H1 (cell line): ENCODE measurements at regions not wholly inside any gene's neighbourhood (a gene's known extent, or its start where the extent isn't known, plus 50 kb on each side); places are given as distances from the start of the nearest gene placed in this dataset.
"Not testable (repeated sequence)": the region's sequence is repeated elsewhere in the genome, so short reads cannot be mapped to it uniquely, and the experiment has no call there.

Experiments used
- CTCF ChIA-PET: fragments of 300-600 bp; sonication (Branson Sonifier 250); formaldehyde crosslinking; loops from one replicate; lab custom pipeline; 2021; ENCODE audit not compliant: partially characterized antibody; lab: Charles Lee
- POLR2A ChIA-PET: fragments of 300-600 bp; sonication (Branson Sonifier 250); formaldehyde crosslinking; loops from one replicate; lab custom pipeline; 2021; ENCODE audit warnings: inconsistent platforms; ENCODE audit not compliant: partially characterized antibody; lab: Charles Lee
- DNase-seq, 2 experiments: peaks; one replicate each; pipeline versions ENCODE4 v3.0.0 to v3.0.0-alpha.2; 2010 to 2022; ENCODE audit warnings: low spot score in 2 of 2, low read depth in 1 of 2, mixed read lengths in 1 of 2
- FAIRE-seq: peaks from 2 replicates; lab custom pipeline; 2011; peaks lifted over from hg19 to GRCh38; lab: Jason Lieb, UNC
- H2AFZ ChIP-seq: 2 replicates; pipeline ENCODE4 v1.8.1; 2012; ENCODE audit warnings: low read length, inconsistent platforms
- H2AK5ac ChIP-seq: 2 replicates; pipeline ENCODE4 v1.6.1; 2013; ENCODE audit warnings: low read depth, low read length
- H2BK120ac ChIP-seq: replicated peaks from 2 replicates; pipeline ENCODE3; 2013; ENCODE audit warnings: low read depth, low read length, inconsistent platforms
- H2BK12ac ChIP-seq: 2 replicates; pipeline ENCODE4 v1.6.1; 2013; ENCODE audit warnings: low read depth, low read length
- H2BK15ac ChIP-seq: 2 replicates; pipeline ENCODE4 v1.6.1; 2013; ENCODE audit warnings: low read length
- H2BK20ac ChIP-seq: 2 replicates; pipeline ENCODE4 v1.6.1; 2013; ENCODE audit warnings: low read length
- H2BK5ac ChIP-seq: 2 replicates; pipeline ENCODE4 v1.6.1; 2013; ENCODE audit warnings: low read depth, low read length
- H3K14ac ChIP-seq: 2 replicates; pipeline ENCODE4 v1.6.1; 2013; ENCODE audit warnings: inconsistent platforms; ENCODE audit not compliant: insufficient read length
- H3K18ac ChIP-seq: 2 replicates; pipeline ENCODE4 v1.6.1; 2013; ENCODE audit warnings: low read length; ENCODE audit errors: extremely low read depth
- H3K23ac ChIP-seq: 2 replicates; pipeline ENCODE4 v1.6.1; 2013; ENCODE audit warnings: inconsistent platforms; ENCODE audit not compliant: insufficient read length
- H3K23me2 ChIP-seq: 2 replicates; pipeline ENCODE4 v1.6.1; 2013; ENCODE audit warnings: low read depth, low read length
- H3K27ac ChIP-seq: 2 replicates; pipeline ENCODE4 v1.6.1; 2011; ENCODE audit warnings: low read depth, low read length, inconsistent platforms
- H3K27me3 ChIP-seq, 4 experiments: replicated peaks in 1 of 4; 1 replicate in 1 of 4; 2 replicates in 3 of 4; pipeline versions ENCODE4 v1.6.1 to v1.8.1; 2011 to 2013; ENCODE audit warnings: low read length in 3 of 4, mild to moderate bottlenecking in 3 of 4, inconsistent platforms in 2 of 4, mixed read lengths in 2 of 4, moderate library complexity in 1 of 4; ENCODE audit not compliant: control insufficient read depth in 3 of 4, insufficient read depth in 3 of 4; ENCODE audit errors: extremely low read depth in 1 of 4
- H3K36me3 ChIP-seq, 4 experiments: 2 replicates each; pipeline versions ENCODE4 v1.6.1 to v1.8.1; 2011 to 2013; ENCODE audit warnings: mild to moderate bottlenecking in 4 of 4, low read length in 3 of 4, moderate library complexity in 2 of 4, control low read depth in 1 of 4, inconsistent platforms in 1 of 4; ENCODE audit not compliant: insufficient read depth in 4 of 4, control insufficient read depth in 2 of 4
- H3K4ac ChIP-seq: replicated peaks from 2 replicates; pipeline ENCODE3; 2013; ENCODE audit warnings: low read length, low read depth, mixed read lengths, inconsistent platforms; ENCODE audit not compliant: insufficient read length
- H3K4me1 ChIP-seq, 4 experiments: replicated peaks in 1 of 4; 1 replicate in 1 of 4; 2 replicates in 3 of 4; pipeline versions ENCODE4 v1.6.1 to v1.8.1; 2011 to 2013; ENCODE audit warnings: low read length in 3 of 4, inconsistent platforms in 2 of 4, mixed read lengths in 1 of 4; ENCODE audit not compliant: insufficient read depth in 4 of 4, control insufficient read depth in 3 of 4
- H3K4me2 ChIP-seq, 2 experiments: 2 replicates each; pipeline versions ENCODE4 v1.6.1 to v1.8.1; 2011 to 2013; ENCODE audit warnings: low read depth in 2 of 2, low read length in 2 of 2, control low read depth in 1 of 2, inconsistent platforms in 1 of 2, mild to moderate bottlenecking in 1 of 2; ENCODE audit not compliant: insufficient read depth in 1 of 2
- H3K4me3 ChIP-seq, 4 experiments: fragments of 200-600, 300-600 bp in 1 of 4; sonication (generic), shearing (Covaris generic), sonication (Bioruptor Twin) in 1 of 4; 2 replicates each; pipeline versions ENCODE4 v1.5.1 to v1.8.1; 2011 to 2016; ENCODE audit warnings: low read length in 4 of 4, low read depth in 3 of 4, control low read depth in 2 of 4, inconsistent platforms in 2 of 4, mild to moderate bottlenecking in 2 of 4, mixed read lengths in 1 of 4, moderate library complexity in 1 of 4; ENCODE audit not compliant: insufficient read depth in 2 of 4; ENCODE audit errors: extremely low read depth in 1 of 4
- H3K56ac ChIP-seq: replicated peaks from 2 replicates; pipeline ENCODE3; 2013; ENCODE audit warnings: low read depth, mild to moderate bottlenecking, mixed read lengths, low read length, inconsistent platforms; ENCODE audit not compliant: insufficient read length
- H3K79me1 ChIP-seq: 2 replicates; pipeline ENCODE4 v1.6.1; 2013; ENCODE audit warnings: low read depth, low read length, control low read depth
- H3K79me2 ChIP-seq, 2 experiments: 2 replicates each; pipeline versions ENCODE4 v1.6.1 to v1.8.1; 2012 to 2013; ENCODE audit warnings: low read length in 2 of 2, mild to moderate bottlenecking in 2 of 2, inconsistent platforms in 1 of 2; ENCODE audit not compliant: insufficient read depth in 2 of 2, control insufficient read depth in 1 of 2
- H3K9ac ChIP-seq, 4 experiments: replicated peaks in 1 of 4; 1 replicate in 1 of 4; 2 replicates in 3 of 4; pipeline versions ENCODE4 v1.6.1 to v1.8.1; 2011 to 2013; ENCODE audit warnings: low read depth in 3 of 4, low read length in 3 of 4, control low read depth in 2 of 4, mild to moderate bottlenecking in 2 of 4, moderate library complexity in 2 of 4, inconsistent platforms in 1 of 4; ENCODE audit errors: extremely low read depth in 1 of 4
- H3K9me3 ChIP-seq, 2 experiments: 2 replicates each; pipeline versions ENCODE4 v1.6.1 to v1.8.1; 2012 to 2013; ENCODE audit warnings: mild to moderate bottlenecking in 2 of 2, moderate library complexity in 2 of 2, control low read depth in 1 of 2, inconsistent platforms in 1 of 2, low read depth in 1 of 2, low read length in 1 of 2, mixed read lengths in 1 of 2; ENCODE audit not compliant: insufficient read depth in 2 of 2
- H4K20me1 ChIP-seq, 2 experiments: replicated peaks in 1 of 2; 2 replicates each; pipeline versions ENCODE3 to v1.8.1; 2011 to 2013; ENCODE audit warnings: inconsistent platforms in 2 of 2, low read length in 2 of 2, mild to moderate bottlenecking in 1 of 2; ENCODE audit not compliant: insufficient read depth in 2 of 2, control insufficient read depth in 1 of 2
- H4K5ac ChIP-seq: 2 replicates; pipeline ENCODE4 v1.6.1; 2013; ENCODE audit warnings: low read length, low read depth, mixed read lengths, inconsistent platforms; ENCODE audit not compliant: insufficient read length
- H4K8ac ChIP-seq: 2 replicates; pipeline ENCODE4 v1.8.0; 2013; ENCODE audit warnings: mild to moderate bottlenecking, moderate library complexity, low read length, inconsistent platforms; ENCODE audit not compliant: insufficient read depth; ENCODE audit errors: extremely low read depth
- H4K91ac ChIP-seq: replicated peaks from 2 replicates; pipeline ENCODE3; 2013; ENCODE audit warnings: low read length, mixed read lengths, inconsistent platforms; ENCODE audit not compliant: insufficient read length
- WGBS, 2 experiments: shearing (Covaris generic) in 1 of 2; methylation state at CpG; one replicate each; pipeline versions ENCODE4 v1.1.6 to v1.1.7; 2013 to 2015; ENCODE audit warnings: low lambda C conversion rate in 2 of 2, mixed read lengths in 2 of 2, inconsistent platforms in 1 of 2, low coverage in 1 of 2, missing lambda C conversion rate in 1 of 2; ENCODE audit not compliant: insufficient replicate concordance in 2 of 2, insufficient coverage in 1 of 2, insufficient read length in 1 of 2; ENCODE audit errors: extremely low coverage in 1 of 2, missing lambda C conversion rate in 1 of 2; 5-methylcytosine and 5-hydroxymethylcytosine counted together

GRCh38 chr16:87162799-87163198 lies 154.4 kb downstream of the C16orf95 start:
- H2BK5ac ChIP-seq, H3K79me2 ChIP-seq, H3K27me3 ChIP-seq, H3K56ac ChIP-seq, H4K5ac ChIP-seq, H4K91ac ChIP-seq, H3K18ac ChIP-seq, H3K4me3 ChIP-seq, H2BK15ac ChIP-seq, CTCF ChIA-PET, H4K8ac ChIP-seq, H4K20me1 ChIP-seq, H3K36me3 ChIP-seq, POLR2A ChIA-PET, H2BK20ac ChIP-seq, H3K23ac ChIP-seq, H3K27ac ChIP-seq, H3K79me1 ChIP-seq, DNase-seq, H2BK12ac ChIP-seq, H3K4me2 ChIP-seq, H3K9ac ChIP-seq, H3K9me3 ChIP-seq, H2BK120ac ChIP-seq, H2AFZ ChIP-seq, FAIRE-seq, H2AK5ac ChIP-seq, H3K4me1 ChIP-seq, H3K4ac ChIP-seq, H3K23me2 ChIP-seq, H3K14ac ChIP-seq: not testable (repeated sequence)
- WGBS, 2 experiments, result 89% methylated on average over 9 of the region's 22 CpGs; no CpG with 5 or more reads in 1 of the 2 experiments
